ENCODE measurements at regions not wholly inside any gene's neighbourhood (a gene's known extent, or its start where the extent isn't known, plus 50 kb on each side); places are given as distances from the start of the nearest gene placed in this dataset.
"Not testable (repeated sequence)": the region's sequence is repeated elsewhere in the genome, so short reads cannot be mapped to it uniquely, and the experiment has no call there.

- DNase-seq (ENCODE audit: low spot score): no peak
Measured at GRCh38 chr5:25764733-25765132, 1120.0 kb upstream of the CDH10 start.

GRCh38 chr5:25763781-25764180 lies 1119.0 kb upstream of the CDH10 start:
- DNase-seq (ENCODE audit: low spot score): no peak

- no peak for DNase-seq (ENCODE audit: low spot score)
Measured at GRCh38 chr5:25754895-25755294, 1110.1 kb upstream of the CDH10 start.

GRCh38 chr5:25744908-25745307 lies 1100.1 kb upstream of the CDH10 start:
- DNase-seq (ENCODE audit: low spot score): no peak

GRCh38 chr5:25716680-25717079 lies 1071.9 kb upstream of the CDH10 start:
- DNase-seq (ENCODE audit: low spot score): no peak

GRCh38 chr5:25713259-25713658 lies 1068.5 kb upstream of the CDH10 start:
- no peak for DNase-seq (ENCODE audit: low spot score)

- DNase-seq (ENCODE audit: low spot score): no peak
Measured at GRCh38 chr5:25707093-25707492, 1062.3 kb upstream of the CDH10 start.

- DNase-seq (ENCODE audit: low spot score): no peak
Measured at GRCh38 chr5:25701936-25702335, 1057.2 kb upstream of the CDH10 start.

- no peak for DNase-seq (ENCODE audit: low spot score)
Measured at GRCh38 chr5:25694801-25695200, 1050.0 kb upstream of the CDH10 start.

GRCh38 chr5:25688156-25688555 lies 1043.4 kb upstream of the CDH10 start:
- no peak for DNase-seq (ENCODE audit: low spot score)

GRCh38 chr5:25669645-25670401 lies 1025.0 kb upstream of the CDH10 start:
- DNase-seq (ENCODE audit: low spot score): no peak

GRCh38 chr5:25662610-25663009 lies 1017.8 kb upstream of the CDH10 start:
- no peak for DNase-seq (ENCODE audit: low spot score)

- not testable (repeated sequence) for DNase-seq (ENCODE audit: low spot score)
Measured at GRCh38 chr5:25650316-25650715, 1005.5 kb upstream of the CDH10 start.

- DNase-seq (ENCODE audit: low spot score): no peak
Measured at GRCh38 chr5:25649628-25650265, 1005.0 kb upstream of the CDH10 start.

GRCh38 chr5:25646421-25647341 lies 1001.9 kb upstream of the CDH10 start:
- DNase-seq (ENCODE audit: low spot score): no peak

- DNase-seq (ENCODE audit: low spot score): no peak
Measured at GRCh38 chr5:25641124-25641523, 996.3 kb upstream of the CDH10 start.

- no peak for DNase-seq (ENCODE audit: low spot score)
Measured at GRCh38 chr5:25619273-25619672, 974.5 kb upstream of the CDH10 start.

- no peak for DNase-seq (ENCODE audit: low spot score)
Measured at GRCh38 chr5:25618821-25619220, 974.0 kb upstream of the CDH10 start.

- DNase-seq (ENCODE audit: low spot score): no peak
Measured at GRCh38 chr5:25614466-25614865, 969.7 kb upstream of the CDH10 start.

GRCh38 chr5:25604681-25605080 lies 959.9 kb upstream of the CDH10 start:
- no peak for DNase-seq (ENCODE audit: low spot score)

GRCh38 chr5:25579111-25579510 lies 934.3 kb upstream of the CDH10 start:
- DNase-seq (ENCODE audit: low spot score): no peak

GRCh38 chr5:25573691-25574090 lies 928.9 kb upstream of the CDH10 start:
- DNase-seq (ENCODE audit: low spot score): no peak

Data from hepatic stellate cell (primary cell).